ENCODE measurements at regions not wholly inside any gene's neighbourhood (a gene's known extent, or its start where the extent isn't known, plus 50 kb on each side); places are given as distances from the start of the nearest gene placed in this dataset.

DNA sequence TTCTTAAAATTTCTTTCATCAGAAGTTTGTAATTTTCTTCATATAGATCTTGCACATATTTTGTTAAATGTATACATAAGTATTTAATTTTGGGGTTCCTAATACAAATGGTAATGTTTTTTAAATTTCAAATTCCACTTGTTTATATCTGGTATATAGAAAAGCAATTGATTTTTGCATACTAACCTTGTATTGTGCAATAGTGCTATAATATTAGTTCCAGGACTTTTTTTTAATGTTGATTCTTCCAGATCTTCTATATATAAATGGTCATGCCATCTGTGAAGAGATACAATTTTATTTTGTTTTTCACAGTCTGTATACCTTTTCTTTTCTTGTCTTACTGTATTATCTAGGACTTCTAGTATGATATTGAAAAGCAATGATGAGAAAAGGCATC lies 665.0 kb downstream of the OTOL1 start:
- DNase-seq, result no peak
- POLR2A ChIA-PET, result no interaction called here
- no peaks in the 10 kb centered on the region for H3K27me3 ChIP-seq (replicated peaks; ENCODE audit: control insufficient read depth, insufficient read depth, low read length)
- peaks cover 3% of the 10 kb centered on the region for H3K27me3 Mint-ChIP-seq (ENCODE audit: insufficient read depth, unreplicated experiment)
- H3K4me1 ChIP-seq, result no peaks in the 10 kb centered on the region
- H3K36me3 ChIP-seq (ENCODE audit: control insufficient read depth, insufficient read depth, low read length), result no peaks in the 10 kb centered on the region
- CTCF ChIA-PET, result no interaction called here
- intact Hi-C loops (cut with micrococcal nuclease; ENCODE audit: unreplicated experiment), result no loop called here
- peaks cover 7% of the 10 kb centered on the region for H3K9me3 Mint-ChIP-seq (ENCODE audit: unreplicated experiment)
- H3K4me3 Mint-ChIP-seq (ENCODE audit: unreplicated experiment), result no peak overlapping the region
- no peak overlapping the region for H3K4me3 ChIP-seq (ENCODE audit: low read depth, low read length)
- TF ChIP-seq, protein P1, sequence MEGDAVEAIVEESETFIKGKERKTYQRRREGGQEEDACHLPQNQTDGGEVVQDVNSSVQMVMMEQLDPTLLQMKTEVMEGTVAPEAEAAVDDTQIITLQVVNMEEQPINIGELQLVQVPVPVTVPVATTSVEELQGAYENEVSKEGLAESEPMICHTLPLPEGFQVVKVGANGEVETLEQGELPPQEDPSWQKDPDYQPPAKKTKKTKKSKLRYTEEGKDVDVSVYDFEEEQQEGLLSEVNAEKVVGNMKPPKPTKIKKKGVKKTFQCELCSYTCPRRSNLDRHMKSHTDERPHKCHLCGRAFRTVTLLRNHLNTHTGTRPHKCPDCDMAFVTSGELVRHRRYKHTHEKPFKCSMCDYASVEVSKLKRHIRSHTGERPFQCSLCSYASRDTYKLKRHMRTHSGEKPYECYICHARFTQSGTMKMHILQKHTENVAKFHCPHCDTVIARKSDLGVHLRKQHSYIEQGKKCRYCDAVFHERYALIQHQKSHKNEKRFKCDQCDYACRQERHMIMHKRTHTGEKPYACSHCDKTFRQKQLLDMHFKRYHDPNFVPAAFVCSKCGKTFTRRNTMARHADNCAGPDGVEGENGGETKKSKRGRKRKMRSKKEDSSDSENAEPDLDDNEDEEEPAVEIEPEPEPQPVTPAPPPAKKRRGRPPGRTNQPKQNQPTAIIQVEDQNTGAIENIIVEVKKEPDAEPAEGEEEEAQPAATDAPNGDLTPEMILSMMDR (IDR thresholded peaks at IDR 0.05; ENCODE audit: insufficient read depth in 1 of 2, low read depth in 1 of 2, low read length in 1 of 2, severe bottlenecking in 1 of 2, unreplicated experiment in 1 of 2), result no peak
- no peaks in the 10 kb centered on the region for H3K9me3 ChIP-seq
- H3K27ac Mint-ChIP-seq (ENCODE audit: unreplicated experiment), result no peak overlapping the region
- no peaks in the 10 kb centered on the region for H3K36me3 Mint-ChIP-seq (ENCODE audit: insufficient read depth, unreplicated experiment)
- no peaks in the 10 kb centered on the region for H3K4me1 Mint-ChIP-seq (ENCODE audit: low read depth, unreplicated experiment)
- no TSS peak for BruUV-seq (replicated peaks)

DNA sequence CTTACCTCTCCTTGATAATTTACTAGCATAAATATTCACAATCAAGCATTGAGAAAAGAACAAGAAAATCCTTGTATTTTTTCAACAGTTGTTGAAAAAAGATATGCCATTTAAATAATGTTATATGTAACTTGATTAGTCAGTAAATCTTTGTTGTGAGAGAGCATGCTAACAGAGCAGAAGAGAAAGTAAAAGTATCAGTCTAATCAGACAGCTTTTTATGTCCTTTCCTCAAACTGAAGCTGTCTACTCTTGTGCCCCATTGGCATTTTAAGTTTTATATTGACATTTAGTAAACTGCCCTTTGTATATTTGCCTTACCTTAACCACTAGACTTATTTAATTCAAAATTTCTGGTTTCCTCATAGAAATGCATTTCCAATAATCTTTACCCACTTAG lies 668.7 kb downstream of the OTOL1 start:
- Histone ChIP-seq H3K4me1 (no peaks in the 10 kb centered on the region), H3K9me3 (no peaks in the 10 kb centered on the region), H3K36me3 (ENCODE audit: control insufficient read depth, insufficient read depth, low read length) (no peaks in the 10 kb centered on the region), H3K27me3 (replicated peaks; ENCODE audit: control insufficient read depth, insufficient read depth, low read length) (no peaks in the 10 kb centered on the region), H3K4me3 (ENCODE audit: low read depth, low read length) (no peak overlapping the region)
- TF ChIP-seq, protein P1 (IDR thresholded peaks at IDR 0.05; ENCODE audit: insufficient read depth in 1 of 2, low read depth in 1 of 2, low read length in 1 of 2, severe bottlenecking in 1 of 2, unreplicated experiment in 1 of 2), result no peak
- Mint-ChIP-seq H3K27ac (ENCODE audit: unreplicated experiment) (no peak overlapping the region), H3K36me3 (ENCODE audit: insufficient read depth, unreplicated experiment) (no peaks in the 10 kb centered on the region), H3K4me1 (ENCODE audit: low read depth, unreplicated experiment) (no peaks in the 10 kb centered on the region), H3K4me3 (ENCODE audit: unreplicated experiment) (no peak overlapping the region), H3K9me3 (ENCODE audit: unreplicated experiment) (no peaks in the 10 kb centered on the region), H3K27me3 (ENCODE audit: insufficient read depth, unreplicated experiment) (no peaks in the 10 kb centered on the region)
- ChIA-PET CTCF (no interaction called here), POLR2A (no interaction called here)
- no peak for DNase-seq
- intact Hi-C loops (cut with micrococcal nuclease; ENCODE audit: unreplicated experiment), result no loop called here
- BruUV-seq (replicated peaks), result no TSS peak

DNA sequence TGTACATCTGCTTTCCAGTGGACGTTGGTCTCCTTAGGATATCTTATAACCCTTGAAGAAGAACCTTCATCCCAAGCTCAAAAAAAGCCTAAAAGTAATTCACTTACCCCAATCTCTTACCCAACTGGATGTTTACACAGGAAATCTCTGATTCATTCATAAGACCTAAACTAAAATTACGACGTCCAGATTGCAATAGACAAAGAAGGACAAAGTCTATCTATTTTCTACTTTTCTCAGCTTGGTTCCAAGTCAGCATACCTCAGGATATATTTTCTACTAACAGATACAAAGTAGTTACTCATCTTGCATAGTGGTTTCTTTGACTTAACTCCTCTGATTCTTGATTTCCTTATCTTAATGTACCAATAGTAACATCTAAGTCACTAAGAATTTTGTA lies 669.9 kb downstream of the OTOL1 start:
- H3K27me3 Mint-ChIP-seq (ENCODE audit: insufficient read depth, unreplicated experiment), result no peaks in the 10 kb centered on the region
- no peaks in the 10 kb centered on the region for H3K27me3 ChIP-seq (replicated peaks; ENCODE audit: control insufficient read depth, insufficient read depth, low read length)
- no TSS peak for BruUV-seq (replicated peaks)
- H3K36me3 ChIP-seq (ENCODE audit: control insufficient read depth, insufficient read depth, low read length), result no peaks in the 10 kb centered on the region
- ChIA-PET CTCF (no interaction called here), POLR2A (no interaction called here)
- TF ChIP-seq, protein P1 (IDR thresholded peaks at IDR 0.05; ENCODE audit: insufficient read depth in 1 of 2, low read depth in 1 of 2, low read length in 1 of 2, severe bottlenecking in 1 of 2, unreplicated experiment in 1 of 2), result no peak
- no peak overlapping the region for H3K4me3 Mint-ChIP-seq (ENCODE audit: unreplicated experiment)
- H3K4me3 ChIP-seq (ENCODE audit: low read depth, low read length), result no peak overlapping the region
- no peaks in the 10 kb centered on the region for H3K9me3 Mint-ChIP-seq (ENCODE audit: unreplicated experiment)
- intact Hi-C loops (cut with micrococcal nuclease; ENCODE audit: unreplicated experiment), result no loop called here
- no peak for DNase-seq
- H3K27ac Mint-ChIP-seq (ENCODE audit: unreplicated experiment), result no peak overlapping the region
- no peaks in the 10 kb centered on the region for H3K4me1 ChIP-seq
- no peaks in the 10 kb centered on the region for H3K9me3 ChIP-seq
- no peaks in the 10 kb centered on the region for H3K36me3 Mint-ChIP-seq (ENCODE audit: insufficient read depth, unreplicated experiment)
- no peaks in the 10 kb centered on the region for H3K4me1 Mint-ChIP-seq (ENCODE audit: low read depth, unreplicated experiment)
